Keratinocyte (primary cell): ENCODE measurements at regions not wholly inside any gene's neighbourhood (a gene's known extent, or its start where the extent isn't known, plus 50 kb on each side); places are given as distances from the start of the nearest gene placed in this dataset.

Experiments used
- DNase-seq: peaks from one replicate; pipeline ENCODE4 v3.0.0-alpha.2; 2011; ENCODE audit warnings: low read depth, missing footprints, low spot score
- FAIRE-seq: peaks from 2 replicates; lab custom pipeline; 2011; peaks lifted over from hg19 to GRCh38; lab: Jason Lieb, UNC
- H2AFZ ChIP-seq: 2 replicates; pipeline ENCODE4 v1.6.0; 2012; ENCODE audit warnings: low read length, control low read depth, inconsistent platforms; ENCODE audit not compliant: control insufficient read depth
- H3K27ac ChIP-seq: 2 replicates; pipeline ENCODE4 v1.5.1; 2011; ENCODE audit warnings: low read length; ENCODE audit not compliant: control insufficient read depth, insufficient read depth
- H3K27me3 ChIP-seq: 3 replicates; pipeline ENCODE4 v1.6.0; 2011; ENCODE audit warnings: low read length; ENCODE audit not compliant: control insufficient read depth, insufficient read depth; ENCODE audit errors: extremely low read depth
- H3K36me3 ChIP-seq, 2 experiments: 2 replicates in 1 of 2; 3 replicates in 1 of 2; pipeline ENCODE4 v1.5.1; 2011; ENCODE audit warnings: low read length in 2 of 2, mild to moderate bottlenecking in 1 of 2; ENCODE audit not compliant: control insufficient read depth in 2 of 2, insufficient read depth in 2 of 2; ENCODE audit errors: extremely low read depth in 1 of 2
- H3K4me1 ChIP-seq: 3 replicates; pipeline ENCODE4 v1.5.1; 2011; ENCODE audit warnings: low read length; ENCODE audit not compliant: control insufficient read depth, insufficient read depth; ENCODE audit errors: extremely low read depth
- H3K4me2 ChIP-seq: 3 replicates; pipeline ENCODE4 v1.6.0; 2011; ENCODE audit warnings: low read depth, low read length; ENCODE audit not compliant: control insufficient read depth, insufficient read depth; ENCODE audit errors: extremely low read depth
- H3K4me3 ChIP-seq, 3 experiments: fragments of 200-600 bp in 1 of 3; sonication (generic) in 1 of 3; 2 replicates in 2 of 3; 3 replicates in 1 of 3; pipeline ENCODE4 v1.5.1; 2011 to 2016; ENCODE audit warnings: low read length in 3 of 3, mild to moderate bottlenecking in 3 of 3, control low read depth in 2 of 3, inconsistent platforms in 1 of 3, low read depth in 1 of 3, mixed read lengths in 1 of 3, mixed run types in 1 of 3, moderate library complexity in 1 of 3; ENCODE audit not compliant: control insufficient read depth in 2 of 3, insufficient read depth in 2 of 3; ENCODE audit errors: extremely low read depth in 1 of 3
- H3K79me2 ChIP-seq: 2 replicates; pipeline ENCODE4 v1.6.0; 2012; ENCODE audit warnings: low read length; ENCODE audit not compliant: control insufficient read depth, insufficient read depth
- H3K9ac ChIP-seq: 3 replicates; pipeline ENCODE4 v1.6.0; 2011; ENCODE audit warnings: low read length; ENCODE audit not compliant: control insufficient read depth, insufficient read depth; ENCODE audit errors: extremely low read depth
- H3K9me1 ChIP-seq: 3 replicates; pipeline ENCODE4 v1.6.0; 2011; ENCODE audit warnings: low read length; ENCODE audit not compliant: control insufficient read depth, insufficient read depth; ENCODE audit errors: extremely low read depth
- H3K9me3 ChIP-seq: 2 replicates; pipeline ENCODE4 v1.5.1; 2012; ENCODE audit warnings: low read depth, low read length; ENCODE audit not compliant: control insufficient read depth
- H4K20me1 ChIP-seq: 3 replicates; pipeline ENCODE4 v1.6.0; 2011; ENCODE audit warnings: low read length; ENCODE audit not compliant: control insufficient read depth, insufficient read depth; ENCODE audit errors: extremely low read depth
- EZH2 ChIP-seq: IDR thresholded peaks from one replicate; pipeline ENCODE4 v1.6.1; 2012; ENCODE audit warnings: inconsistent platforms, mild to moderate bottlenecking, low read length, moderate library complexity
- dilution Hi-C: fragments of 300-500 bp; cut with MboI; formaldehyde crosslinking; loops from one replicate; pipeline ENCODE4 v1.7.0; 2020; ENCODE audit warnings: low sequenced_read_pairs; ENCODE audit not compliant: extremely low pct_ligation_motif_present
- TF ChIP-seq, protein P1 (sequence below), 3 experiments: IDR thresholded peaks in 1 of 3; conservative IDR thresholded peaks in 1 of 3; optimal IDR thresholded peaks in 1 of 3; 2 replicates in 2 of 3; 3 replicates in 1 of 3; pipeline versions ENCODE3 to v1.5.1; 2011; ENCODE audit warnings: low read length in 3 of 3, mild to moderate bottlenecking in 3 of 3, moderate library complexity in 2 of 3, control low read depth in 1 of 3, inconsistent platforms in 1 of 3; ENCODE audit not compliant: insufficient read depth in 2 of 3; ENCODE audit errors: extremely low read depth in 1 of 3

DNA sequence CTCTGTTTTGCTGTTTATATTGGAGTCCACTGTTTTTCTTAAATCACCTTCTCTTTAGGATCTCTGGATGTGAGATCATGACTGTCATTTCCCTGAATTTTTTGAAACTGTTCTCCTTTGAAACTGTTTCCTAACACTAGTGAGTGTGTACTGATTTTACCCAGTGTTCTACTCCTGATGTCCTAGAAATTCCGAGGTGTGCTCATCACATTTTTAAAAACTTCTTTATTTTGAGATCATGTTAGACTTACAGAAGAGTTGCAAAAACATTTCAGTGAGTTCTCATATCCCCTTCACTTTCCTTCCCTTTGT, 292.6 kb downstream of the NFKBIZ start:
- Histone ChIP-seq H4K20me1 (no peaks in the 10 kb centered on the region), H3K4me1 (no peaks in the 10 kb centered on the region), H3K79me2 (no peaks in the 10 kb centered on the region), H3K4me3 (no peak overlapping the region), H3K9me3 (no peaks in the 10 kb centered on the region), H3K4me2 (no peak overlapping the region), H3K27me3 (no peaks in the 10 kb centered on the region), H3K27ac (no peak overlapping the region), H2AFZ (no peak overlapping the region), H3K9me1 (no peaks in the 10 kb centered on the region), H3K36me3 (no peaks in the 10 kb centered on the region), H3K9ac (no peak overlapping the region)
- TF ChIP-seq, protein P1, sequence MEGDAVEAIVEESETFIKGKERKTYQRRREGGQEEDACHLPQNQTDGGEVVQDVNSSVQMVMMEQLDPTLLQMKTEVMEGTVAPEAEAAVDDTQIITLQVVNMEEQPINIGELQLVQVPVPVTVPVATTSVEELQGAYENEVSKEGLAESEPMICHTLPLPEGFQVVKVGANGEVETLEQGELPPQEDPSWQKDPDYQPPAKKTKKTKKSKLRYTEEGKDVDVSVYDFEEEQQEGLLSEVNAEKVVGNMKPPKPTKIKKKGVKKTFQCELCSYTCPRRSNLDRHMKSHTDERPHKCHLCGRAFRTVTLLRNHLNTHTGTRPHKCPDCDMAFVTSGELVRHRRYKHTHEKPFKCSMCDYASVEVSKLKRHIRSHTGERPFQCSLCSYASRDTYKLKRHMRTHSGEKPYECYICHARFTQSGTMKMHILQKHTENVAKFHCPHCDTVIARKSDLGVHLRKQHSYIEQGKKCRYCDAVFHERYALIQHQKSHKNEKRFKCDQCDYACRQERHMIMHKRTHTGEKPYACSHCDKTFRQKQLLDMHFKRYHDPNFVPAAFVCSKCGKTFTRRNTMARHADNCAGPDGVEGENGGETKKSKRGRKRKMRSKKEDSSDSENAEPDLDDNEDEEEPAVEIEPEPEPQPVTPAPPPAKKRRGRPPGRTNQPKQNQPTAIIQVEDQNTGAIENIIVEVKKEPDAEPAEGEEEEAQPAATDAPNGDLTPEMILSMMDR (optimal IDR thresholded peaks at IDR 0.05 in 1 of 3, IDR thresholded peaks at IDR 0.05 in 1 of 3, conservative IDR thresholded peaks at IDR 0.05 in 1 of 3; ENCODE audit: extremely low read depth in 1 of 3, insufficient read depth in 2 of 3, low read length in 3 of 3): no peak
- no peak for TF ChIP-seq EZH2
- dilution Hi-C loops: no loop called here
- FAIRE-seq (no peak), DNase-seq (no peak)

DNA sequence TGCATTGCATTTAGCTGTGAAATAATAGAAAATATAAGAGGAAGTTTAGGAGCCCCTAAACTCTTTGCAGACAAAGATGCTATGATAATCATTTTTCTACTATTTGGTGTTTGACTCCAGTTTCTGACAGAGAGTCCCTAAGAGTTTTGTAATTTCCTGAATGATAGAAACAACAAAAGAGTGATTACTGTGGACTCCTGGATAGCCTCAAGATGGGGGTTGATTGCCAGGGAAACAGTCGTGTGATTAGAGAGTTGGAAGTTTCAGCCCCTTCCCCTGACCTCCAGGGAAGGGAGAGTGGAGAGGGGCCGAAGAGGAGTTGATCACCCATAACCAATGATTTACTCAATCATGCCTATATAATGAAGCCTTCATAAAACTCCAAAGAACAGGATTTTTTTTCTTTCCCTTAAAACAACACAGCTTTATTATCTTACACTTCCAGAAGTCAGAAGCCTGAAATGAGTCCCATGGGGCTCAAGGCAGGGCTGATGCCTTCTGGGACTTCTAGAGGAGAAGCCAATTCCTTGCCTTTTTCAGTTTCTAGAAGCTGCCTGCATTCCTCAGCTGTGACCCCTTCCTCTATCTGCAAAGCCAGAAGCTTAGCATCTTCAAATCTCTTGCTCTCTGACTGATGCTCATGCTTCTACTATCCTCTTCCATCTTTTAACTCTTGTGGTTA, 292.3 kb upstream of the ZPLD1 start:
- Histone ChIP-seq H4K20me1 (no peaks in the 10 kb centered on the region), H3K79me2 (no peaks in the 10 kb centered on the region), H3K9ac (no peak overlapping the region), H3K4me1 (no peaks in the 10 kb centered on the region), H3K9me3 (no peaks in the 10 kb centered on the region), H3K9me1 (no peaks in the 10 kb centered on the region), H2AFZ (no peak overlapping the region), H3K36me3 (no peaks in the 10 kb centered on the region), H3K4me3 (no peak overlapping the region), H3K27me3 (no peaks in the 10 kb centered on the region), H3K27ac (no peak overlapping the region), H3K4me2 (no peak overlapping the region)
- no peak for FAIRE-seq
- no peak for DNase-seq
- dilution Hi-C loops: no loop called here
- no peak for TF ChIP-seq EZH2
- TF ChIP-seq, protein P1 (optimal IDR thresholded peaks at IDR 0.05 in 1 of 3, IDR thresholded peaks at IDR 0.05 in 1 of 3, conservative IDR thresholded peaks at IDR 0.05 in 1 of 3; ENCODE audit: extremely low read depth in 1 of 3, insufficient read depth in 2 of 3, low read length in 3 of 3): no peak
